HFFc6 (cell line): ENCODE measurements at regions not wholly inside any gene's neighbourhood (a gene's known extent, or its start where the extent isn't known, plus 50 kb on each side); places are given as distances from the start of the nearest gene placed in this dataset.

Experiments
- DNase-seq: peaks from one replicate; pipeline ENCODE4 v3.0.0-alpha.2; 2018
- H3K27ac Mint-ChIP-seq: 2 replicates; pipeline ENCODE4 v1.8.0; 2020; ENCODE audit warnings: mild to moderate bottlenecking, mixed read lengths
- H3K27me3 Mint-ChIP-seq: 2 replicates; pipeline ENCODE4 v1.8.0; 2021; ENCODE audit warnings: mild to moderate bottlenecking, moderate library complexity, mixed read lengths; ENCODE audit not compliant: insufficient read depth
- H3K36me3 Mint-ChIP-seq: 2 replicates; pipeline ENCODE4 v1.8.0; 2021; ENCODE audit warnings: low read depth, mixed read lengths
- H3K4me1 Mint-ChIP-seq: 2 replicates; pipeline ENCODE4 v1.8.0; 2020; ENCODE audit warnings: low read depth, mixed read lengths
- H3K4me3 Mint-ChIP-seq: 2 replicates; pipeline ENCODE4 v1.8.0; 2020; ENCODE audit warnings: mild to moderate bottlenecking, moderate library complexity, mixed read lengths
- H3K9me3 Mint-ChIP-seq: 2 replicates; pipeline ENCODE4 v1.8.0; 2020; ENCODE audit warnings: mild to moderate bottlenecking, mixed read lengths
- TF ChIP-seq, protein P1 (sequence below): fragments of 200-600 bp; sonication (generic); IDR thresholded peaks from 2 replicates; pipeline ENCODE4 v1.5.0; 2021; ENCODE audit warnings: antibody characterized with exemption, mild to moderate bottlenecking

DNA sequence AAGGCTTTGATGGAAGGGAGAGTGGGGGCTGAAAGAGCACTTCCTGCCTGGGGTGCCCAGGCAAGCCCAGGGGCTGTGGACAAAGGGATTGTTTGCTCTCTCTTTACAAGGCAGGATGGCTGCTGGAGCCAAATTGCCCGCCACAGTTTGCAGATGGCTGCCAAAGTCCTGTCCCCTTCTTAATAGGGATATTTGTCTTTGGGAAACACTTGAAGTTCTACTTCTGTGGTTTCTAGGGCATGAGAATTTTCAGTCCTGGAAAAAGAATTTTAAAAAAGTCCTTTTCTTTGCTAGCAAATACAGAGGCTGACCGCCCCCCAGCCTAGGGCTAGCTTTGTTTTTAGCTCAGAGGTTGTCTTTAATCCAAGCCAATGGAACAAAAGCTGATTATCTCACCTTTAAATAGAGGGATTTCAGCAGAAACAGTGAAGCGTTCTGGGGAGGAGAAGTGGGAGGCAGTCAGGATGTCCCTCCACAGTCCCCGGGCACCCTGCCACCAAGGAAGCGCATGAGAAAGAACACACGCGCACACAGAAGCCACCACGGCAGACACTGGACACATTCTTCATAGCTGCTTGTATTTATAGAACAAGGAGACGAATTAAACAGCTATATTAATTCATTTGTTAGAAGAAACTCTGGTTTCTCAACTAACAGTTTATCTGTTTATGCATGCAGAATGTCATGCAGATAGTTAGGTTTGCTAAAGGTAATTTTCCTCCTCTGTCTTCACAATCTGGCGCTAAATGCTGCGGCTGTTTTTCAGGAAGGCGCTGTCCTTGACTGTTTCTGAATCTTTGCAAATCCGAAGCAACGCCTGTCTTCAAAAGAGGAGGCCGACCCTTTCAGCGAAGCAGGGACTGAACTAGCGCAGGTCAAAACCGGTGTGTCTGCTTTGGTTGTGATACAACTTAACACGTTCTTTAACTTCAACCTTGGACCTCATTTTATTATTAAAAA lies 736.9 kb downstream of the QKI start:
- H3K27ac Mint-ChIP-seq: no peak overlapping the region
- H3K27me3 Mint-ChIP-seq: no peaks in the 10 kb centered on the region; the same call in 1 of the 2 replicates
- TF ChIP-seq, protein P1, sequence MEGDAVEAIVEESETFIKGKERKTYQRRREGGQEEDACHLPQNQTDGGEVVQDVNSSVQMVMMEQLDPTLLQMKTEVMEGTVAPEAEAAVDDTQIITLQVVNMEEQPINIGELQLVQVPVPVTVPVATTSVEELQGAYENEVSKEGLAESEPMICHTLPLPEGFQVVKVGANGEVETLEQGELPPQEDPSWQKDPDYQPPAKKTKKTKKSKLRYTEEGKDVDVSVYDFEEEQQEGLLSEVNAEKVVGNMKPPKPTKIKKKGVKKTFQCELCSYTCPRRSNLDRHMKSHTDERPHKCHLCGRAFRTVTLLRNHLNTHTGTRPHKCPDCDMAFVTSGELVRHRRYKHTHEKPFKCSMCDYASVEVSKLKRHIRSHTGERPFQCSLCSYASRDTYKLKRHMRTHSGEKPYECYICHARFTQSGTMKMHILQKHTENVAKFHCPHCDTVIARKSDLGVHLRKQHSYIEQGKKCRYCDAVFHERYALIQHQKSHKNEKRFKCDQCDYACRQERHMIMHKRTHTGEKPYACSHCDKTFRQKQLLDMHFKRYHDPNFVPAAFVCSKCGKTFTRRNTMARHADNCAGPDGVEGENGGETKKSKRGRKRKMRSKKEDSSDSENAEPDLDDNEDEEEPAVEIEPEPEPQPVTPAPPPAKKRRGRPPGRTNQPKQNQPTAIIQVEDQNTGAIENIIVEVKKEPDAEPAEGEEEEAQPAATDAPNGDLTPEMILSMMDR: no peak
- no peaks in the 10 kb centered on the region; the same call in 1 of the 2 replicates for H3K36me3 Mint-ChIP-seq
- no peak for DNase-seq
- no peak overlapping the region for H3K4me3 Mint-ChIP-seq
- H3K9me3 Mint-ChIP-seq: peaks cover 51% of the 10 kb centered on the region
- no peaks in the 10 kb centered on the region for H3K4me1 Mint-ChIP-seq

DNA sequence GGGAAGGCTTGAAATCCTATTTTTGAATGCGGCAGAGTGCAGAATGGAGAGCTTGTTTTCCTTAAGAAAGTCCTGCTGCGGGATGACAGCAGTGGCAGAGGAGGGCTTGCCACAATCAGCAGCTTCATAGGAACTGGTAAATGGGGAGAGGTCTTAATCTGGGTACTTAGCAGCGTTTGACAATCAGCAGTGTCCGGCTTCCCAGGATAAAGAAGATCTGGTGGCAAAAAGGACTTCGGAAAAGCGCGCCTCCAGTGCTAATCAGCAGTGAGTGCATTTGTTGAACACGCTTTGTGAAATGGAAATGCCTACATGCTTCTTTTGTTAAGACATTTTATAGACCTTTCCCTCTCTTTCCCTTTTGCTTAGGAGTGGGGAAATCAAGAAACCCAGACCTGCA lies 735.7 kb downstream of the QKI start:
- no peak overlapping the region for H3K27ac Mint-ChIP-seq
- DNase-seq: no peak
- H3K4me3 Mint-ChIP-seq: no peak overlapping the region
- TF ChIP-seq, protein P1: no peak
- no peaks in the 10 kb centered on the region; the same call in 1 of the 2 replicates for H3K27me3 Mint-ChIP-seq
- H3K9me3 Mint-ChIP-seq: peaks cover 43% of the 10 kb centered on the region
- H3K4me1 Mint-ChIP-seq: no peaks in the 10 kb centered on the region
- no peaks in the 10 kb centered on the region; the same call in 1 of the 2 replicates for H3K36me3 Mint-ChIP-seq

DNA sequence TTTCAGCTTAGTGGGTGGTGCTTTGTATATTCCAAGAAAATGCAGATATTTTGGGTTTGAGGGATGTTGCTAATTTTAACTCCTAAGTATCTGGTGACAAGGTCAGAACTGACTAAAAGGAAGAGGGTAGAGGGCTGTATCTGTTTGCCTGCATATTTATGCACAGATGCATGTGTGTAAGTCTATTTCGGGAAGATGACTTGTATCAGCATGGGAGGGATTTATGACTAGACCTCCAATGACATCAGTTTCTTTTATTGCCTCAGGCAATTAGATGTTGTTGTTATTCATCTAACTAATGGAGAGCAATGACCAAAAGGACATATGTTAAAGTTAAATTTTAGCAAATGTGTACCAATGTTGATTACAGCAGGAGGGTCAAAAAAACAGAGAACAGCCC lies 734.3 kb downstream of the QKI start:
- Mint-ChIP-seq H3K27ac (no peak overlapping the region), H3K27me3 (no peaks in the 10 kb centered on the region; the same call in none of the 2 replicates), H3K36me3 (no peaks in the 10 kb centered on the region; the same call in 1 of the 2 replicates), H3K9me3 (peaks cover 46% of the 10 kb centered on the region), H3K4me1 (no peaks in the 10 kb centered on the region), H3K4me3 (no peak overlapping the region)
- TF ChIP-seq, protein P1: no peak
- no peak for DNase-seq

DNA sequence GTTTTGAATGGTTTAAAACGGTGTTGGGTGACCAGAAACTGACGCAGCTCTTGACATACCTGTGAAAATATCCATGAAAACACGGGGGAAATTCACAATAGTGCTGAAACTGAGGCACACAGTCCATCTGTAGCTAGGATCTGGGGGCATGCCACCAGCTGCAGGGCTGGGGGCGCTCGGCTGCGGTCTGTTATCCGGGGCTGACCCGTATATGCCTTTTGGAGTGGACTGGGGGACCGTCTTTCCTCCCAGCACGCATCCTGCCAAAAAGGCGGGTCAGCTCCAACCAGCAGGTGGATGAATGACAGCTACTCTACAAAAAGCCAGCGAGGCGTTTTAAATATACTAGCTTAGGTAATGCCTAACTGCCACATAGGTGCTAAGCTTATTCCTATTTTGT lies 729.8 kb downstream of the QKI start:
- no peaks in the 10 kb centered on the region for H3K36me3 Mint-ChIP-seq
- H3K9me3 Mint-ChIP-seq: peaks cover 51% of the 10 kb centered on the region
- H3K27ac Mint-ChIP-seq: no peak overlapping the region
- TF ChIP-seq, protein P1: no peak
- no peaks in the 10 kb centered on the region for H3K4me1 Mint-ChIP-seq
- no peak overlapping the region for H3K4me3 Mint-ChIP-seq
- DNase-seq: no peak
- H3K27me3 Mint-ChIP-seq: no peaks in the 10 kb centered on the region; the same call in none of the 2 replicates

DNA sequence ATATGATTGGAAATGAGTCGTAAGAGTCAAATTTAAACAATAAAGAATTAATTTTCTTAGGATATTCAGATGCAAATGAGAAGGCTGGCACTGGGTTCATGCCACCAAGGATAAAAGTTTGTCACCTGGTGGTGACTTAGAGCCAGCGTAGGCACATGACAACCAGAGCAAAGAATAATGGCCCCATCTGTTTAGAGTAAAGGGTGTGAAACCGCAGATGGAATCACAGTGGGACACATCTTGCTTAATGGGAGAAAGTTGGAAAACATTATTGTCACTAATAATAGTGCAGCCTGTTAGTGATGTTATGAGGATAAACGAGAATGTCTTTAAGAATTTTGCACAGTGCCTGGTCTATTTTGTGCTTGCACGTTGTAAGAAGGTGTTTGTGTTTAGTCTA lies 727.8 kb downstream of the QKI start:
- H3K9me3 Mint-ChIP-seq: peaks cover 42% of the 10 kb centered on the region
- no peak overlapping the region for H3K27ac Mint-ChIP-seq
- H3K36me3 Mint-ChIP-seq: no peaks in the 10 kb centered on the region
- TF ChIP-seq, protein P1: no peak
- H3K27me3 Mint-ChIP-seq: no peaks in the 10 kb centered on the region; the same call in none of the 2 replicates
- H3K4me1 Mint-ChIP-seq: no peaks in the 10 kb centered on the region
- H3K4me3 Mint-ChIP-seq: no peak overlapping the region
- DNase-seq: no peak
